ENCODE measurements at regions not wholly inside any gene's neighbourhood (a gene's known extent, or its start where the extent isn't known, plus 50 kb on each side); places are given as distances from the start of the nearest gene placed in this dataset.

- no peak for DNase-seq
- no peak overlapping the region for H3K27ac ChIP-seq
- H3K4me3 ChIP-seq: no peak overlapping the region
- H3K36me3 ChIP-seq: no peaks in the 10 kb centered on the region
- intact Hi-C loops (cut with DNase I; ENCODE audit: low total_unique reads): no loop called here
- TF ChIP-seq CTCF (IDR thresholded peaks at IDR 0.05): no peak
- H3K9me3 ChIP-seq: no peaks in the 10 kb centered on the region
- H3K27me3 ChIP-seq: no peaks in the 10 kb centered on the region
- H3K4me1 ChIP-seq: no peaks in the 10 kb centered on the region
Observed at GRCh38 chr12:58615576-58615975, 304.7 kb downstream of the LRIG3 start.

- H3K4me3 ChIP-seq: no peak overlapping the region
- no peak overlapping the region for H3K27ac ChIP-seq
- H3K9me3 ChIP-seq: no peaks in the 10 kb centered on the region
- H3K36me3 ChIP-seq: no peaks in the 10 kb centered on the region
- intact Hi-C loops (cut with DNase I; ENCODE audit: low total_unique reads): no loop called here
- H3K27me3 ChIP-seq: no peaks in the 10 kb centered on the region
- no peak for DNase-seq
- no peaks in the 10 kb centered on the region for H3K4me1 ChIP-seq
- TF ChIP-seq CTCF (IDR thresholded peaks at IDR 0.05): no peak
Observed at GRCh38 chr12:58616618-58617017, 303.7 kb downstream of the LRIG3 start.

- Histone ChIP-seq H3K27me3 (no peaks in the 10 kb centered on the region), H3K4me1 (no peaks in the 10 kb centered on the region), H3K36me3 (no peaks in the 10 kb centered on the region), H3K27ac (no peak overlapping the region), H3K9me3 (peaks cover 0 to 3% (median 0%) of the 10 kb centered on the region in 3 donors), H3K4me3 (no peak overlapping the region)
- intact Hi-C loops (cut with DNase I; ENCODE audit: low total_unique reads): no loop called here
- no peak for DNase-seq
- no peak for TF ChIP-seq CTCF (IDR thresholded peaks at IDR 0.05)
Observed at GRCh38 chr12:58621126-58621525, 299.2 kb downstream of the LRIG3 start.

- Histone ChIP-seq H3K27ac (no peak overlapping the region), H3K4me3 (no peak overlapping the region), H3K27me3 (no peaks in the 10 kb centered on the region), H3K4me1 (no peaks in the 10 kb centered on the region), H3K9me3 (peaks cover 0 to 9% (median 0%) of the 10 kb centered on the region in 3 donors), H3K36me3 (no peaks in the 10 kb centered on the region)
- no peak for TF ChIP-seq CTCF (IDR thresholded peaks at IDR 0.05)
- intact Hi-C loops (cut with DNase I; ENCODE audit: low total_unique reads): no loop called here
- no peak for DNase-seq
Observed at GRCh38 chr12:58629376-58629775, 290.9 kb downstream of the LRIG3 start.

- H3K4me3 ChIP-seq: no peak overlapping the region
- no peak for TF ChIP-seq CTCF (IDR thresholded peaks at IDR 0.05)
- H3K9me3 ChIP-seq: peaks cover 0 to 6% (median 0%) of the 10 kb centered on the region in 3 donors
- H3K27ac ChIP-seq: no peak overlapping the region
- no peaks in the 10 kb centered on the region for H3K36me3 ChIP-seq
- DNase-seq: no peak
- H3K27me3 ChIP-seq: no peaks in the 10 kb centered on the region
- intact Hi-C loops (cut with DNase I; ENCODE audit: low total_unique reads): no loop called here
- no peaks in the 10 kb centered on the region for H3K4me1 ChIP-seq
Observed at GRCh38 chr12:58633479-58633878, 286.8 kb downstream of the LRIG3 start.

- Histone ChIP-seq H3K4me1 (no peaks in the 10 kb centered on the region), H3K27ac (no peak overlapping the region), H3K9me3 (no peaks in the 10 kb centered on the region), H3K36me3 (no peaks in the 10 kb centered on the region), H3K4me3 (no peak overlapping the region), H3K27me3 (no peaks in the 10 kb centered on the region)
- DNase-seq: no peak
- TF ChIP-seq CTCF (IDR thresholded peaks at IDR 0.05): no peak
- intact Hi-C loops (cut with DNase I; ENCODE audit: low total_unique reads): no loop called here
Observed at GRCh38 chr12:58639318-58639934, 280.9 kb downstream of the LRIG3 start.
